ENCODE measurements at regions not wholly inside any gene's neighbourhood (a gene's known extent, or its start where the extent isn't known, plus 50 kb on each side); places are given as distances from the start of the nearest gene placed in this dataset.

- Histone ChIP-seq H3K4me1 (ENCODE audit: control extremely low read depth in 1 of 4, control insufficient read depth in 4 of 4, insufficient read depth in 4 of 4, low read length in 3 of 4) (no peaks in the 10 kb centered on the region), H3K27ac (ENCODE audit: insufficient read depth in 1 of 2, low read depth in 1 of 2, low read length in 2 of 2, poor library complexity in 1 of 2, severe bottlenecking in 2 of 2) (no peak overlapping the region), H3K27me3 (replicated peaks in 2 of 5; ENCODE audit: control insufficient read depth in 4 of 5, insufficient read depth in 5 of 5, low read length in 4 of 5) (peaks cover 0 to 3% (median 0%) of the 10 kb centered on the region in 5 experiments), H3K9me3 (ENCODE audit: control extremely low read depth in 1 of 5, control insufficient read depth in 4 of 5, insufficient read depth in 2 of 5, low read depth in 1 of 5, low read length in 4 of 5) (no peaks in the 10 kb centered on the region), H3K4me3 (ENCODE audit: control insufficient read depth in 1 of 7, extremely low read depth in 1 of 7, insufficient read depth in 4 of 7, low read depth in 2 of 7, low read length in 6 of 7) (no peak overlapping the region), H3K36me3 (ENCODE audit: control insufficient read depth in 4 of 4, insufficient read depth in 4 of 4, low read length in 3 of 4) (no peaks in the 10 kb centered on the region)
- no peak for DNase-seq
- 68% methylated on average over 6 of the region's 6 CpGs for WGBS (ENCODE audit: insufficient coverage)
- ChIA-PET CTCF (no interaction called here), POLR2A (no interaction called here)
Observed at GRCh38 chr18:61749031-61749430, 143.8 kb downstream of the RNF152 start.

GRCh38 chr18:61748004-61748403, 144.8 kb downstream of the RNF152 start:
- no peaks in the 10 kb centered on the region for H3K4me1 ChIP-seq (ENCODE audit: control extremely low read depth in 1 of 4, control insufficient read depth in 4 of 4, insufficient read depth in 4 of 4, low read length in 3 of 4)
- CTCF ChIA-PET, result no interaction called here
- H3K9me3 ChIP-seq (ENCODE audit: control extremely low read depth in 1 of 5, control insufficient read depth in 4 of 5, insufficient read depth in 2 of 5, low read depth in 1 of 5, low read length in 4 of 5), result no peaks in the 10 kb centered on the region
- no peak overlapping the region for H3K27ac ChIP-seq (ENCODE audit: insufficient read depth in 1 of 2, low read depth in 1 of 2, low read length in 2 of 2, poor library complexity in 1 of 2, severe bottlenecking in 2 of 2)
- H3K4me3 ChIP-seq (ENCODE audit: control insufficient read depth in 1 of 7, extremely low read depth in 1 of 7, insufficient read depth in 4 of 7, low read depth in 2 of 7, low read length in 6 of 7), result no peak overlapping the region
- 97% methylated on average over 10 of the region's 10 CpGs for WGBS (ENCODE audit: insufficient coverage)
- POLR2A ChIA-PET, result no interaction called here
- no peaks in the 10 kb centered on the region for H3K36me3 ChIP-seq (ENCODE audit: control insufficient read depth in 4 of 4, insufficient read depth in 4 of 4, low read length in 3 of 4)
- DNase-seq, result no peak
- peaks cover 0 to 3% (median 0%) of the 10 kb centered on the region in 5 experiments for H3K27me3 ChIP-seq (replicated peaks in 2 of 5; ENCODE audit: control insufficient read depth in 4 of 5, insufficient read depth in 5 of 5, low read length in 4 of 5)

- Histone ChIP-seq H3K9me3 (ENCODE audit: control extremely low read depth in 1 of 5, control insufficient read depth in 4 of 5, insufficient read depth in 2 of 5, low read depth in 1 of 5, low read length in 4 of 5) (no peaks in the 10 kb centered on the region), H3K4me3 (ENCODE audit: control insufficient read depth in 1 of 7, extremely low read depth in 1 of 7, insufficient read depth in 4 of 7, low read depth in 2 of 7, low read length in 6 of 7) (no peak overlapping the region), H3K27me3 (replicated peaks in 2 of 5; ENCODE audit: control insufficient read depth in 4 of 5, insufficient read depth in 5 of 5, low read length in 4 of 5) (peaks cover 0 to 3% (median 0%) of the 10 kb centered on the region in 5 experiments), H3K4me1 (ENCODE audit: control extremely low read depth in 1 of 4, control insufficient read depth in 4 of 4, insufficient read depth in 4 of 4, low read length in 3 of 4) (no peaks in the 10 kb centered on the region), H3K36me3 (ENCODE audit: control insufficient read depth in 4 of 4, insufficient read depth in 4 of 4, low read length in 3 of 4) (no peaks in the 10 kb centered on the region), H3K27ac (ENCODE audit: insufficient read depth in 1 of 2, low read depth in 1 of 2, low read length in 2 of 2, poor library complexity in 1 of 2, severe bottlenecking in 2 of 2) (no peak overlapping the region)
- ChIA-PET CTCF (no interaction called here), POLR2A (interaction anchor here (0.8 kb wide), 1 partner anchor 90 kb away, joined by 3 read pairs; no protein-coding TSS in a partner anchor)
- DNase-seq, result no peak
- WGBS (ENCODE audit: insufficient coverage), result 100% methylated on average over 2 of the region's 4 CpGs
Observed at GRCh38 chr18:61743775-61744531, 148.9 kb downstream of the RNF152 start.

- Histone ChIP-seq H3K4me3 (ENCODE audit: control insufficient read depth in 1 of 7, extremely low read depth in 1 of 7, insufficient read depth in 4 of 7, low read depth in 2 of 7, low read length in 6 of 7) (no peak overlapping the region), H3K27me3 (replicated peaks in 2 of 5; ENCODE audit: control insufficient read depth in 4 of 5, insufficient read depth in 5 of 5, low read length in 4 of 5) (no peaks in the 10 kb centered on the region), H3K36me3 (ENCODE audit: control insufficient read depth in 4 of 4, insufficient read depth in 4 of 4, low read length in 3 of 4) (no peaks in the 10 kb centered on the region), H3K4me1 (ENCODE audit: control extremely low read depth in 1 of 4, control insufficient read depth in 4 of 4, insufficient read depth in 4 of 4, low read length in 3 of 4) (no peaks in the 10 kb centered on the region), H3K9me3 (ENCODE audit: control extremely low read depth in 1 of 5, control insufficient read depth in 4 of 5, insufficient read depth in 2 of 5, low read depth in 1 of 5, low read length in 4 of 5) (no peaks in the 10 kb centered on the region), H3K27ac (ENCODE audit: insufficient read depth in 1 of 2, low read depth in 1 of 2, low read length in 2 of 2, poor library complexity in 1 of 2, severe bottlenecking in 2 of 2) (no peak overlapping the region)
- WGBS (ENCODE audit: insufficient coverage), result 96% methylated on average over 8 of the region's 8 CpGs
- POLR2A ChIA-PET, result no interaction called here
- DNase-seq, result no peak
- CTCF ChIA-PET, result no interaction called here
Observed at GRCh38 chr18:61742565-61743429, 150.0 kb downstream of the RNF152 start.

GRCh38 chr18:61741881-61742454, 150.8 kb downstream of the RNF152 start:
- DNase-seq, result no peak
- POLR2A ChIA-PET, result no interaction called here
- no peaks in the 10 kb centered on the region for H3K4me1 ChIP-seq (ENCODE audit: control extremely low read depth in 1 of 4, control insufficient read depth in 4 of 4, insufficient read depth in 4 of 4, low read length in 3 of 4)
- 71% methylated on average over 3 of the region's 6 CpGs for WGBS (ENCODE audit: insufficient coverage)
- no peaks in the 10 kb centered on the region for H3K36me3 ChIP-seq (ENCODE audit: control insufficient read depth in 4 of 4, insufficient read depth in 4 of 4, low read length in 3 of 4)
- H3K27ac ChIP-seq (ENCODE audit: insufficient read depth in 1 of 2, low read depth in 1 of 2, low read length in 2 of 2, poor library complexity in 1 of 2, severe bottlenecking in 2 of 2), result no peak overlapping the region
- CTCF ChIA-PET, result no interaction called here
- no peaks in the 10 kb centered on the region for H3K27me3 ChIP-seq (replicated peaks in 2 of 5; ENCODE audit: control insufficient read depth in 4 of 5, insufficient read depth in 5 of 5, low read length in 4 of 5)
- H3K9me3 ChIP-seq (ENCODE audit: control extremely low read depth in 1 of 5, control insufficient read depth in 4 of 5, insufficient read depth in 2 of 5, low read depth in 1 of 5, low read length in 4 of 5), result no peaks in the 10 kb centered on the region
- no peak overlapping the region for H3K4me3 ChIP-seq (ENCODE audit: control insufficient read depth in 1 of 7, extremely low read depth in 1 of 7, insufficient read depth in 4 of 7, low read depth in 2 of 7, low read length in 6 of 7)

- no peak overlapping the region for H3K27ac ChIP-seq (ENCODE audit: insufficient read depth in 1 of 2, low read depth in 1 of 2, low read length in 2 of 2, poor library complexity in 1 of 2, severe bottlenecking in 2 of 2)
- peaks cover 0 to 3% (median 0%) of the 10 kb centered on the region in 5 experiments for H3K27me3 ChIP-seq (replicated peaks in 2 of 5; ENCODE audit: control insufficient read depth in 4 of 5, insufficient read depth in 5 of 5, low read length in 4 of 5)
- POLR2A ChIA-PET, result no interaction called here
- CTCF ChIA-PET, result no interaction called here
- H3K4me1 ChIP-seq (ENCODE audit: control extremely low read depth in 1 of 4, control insufficient read depth in 4 of 4, insufficient read depth in 4 of 4, low read length in 3 of 4), result no peaks in the 10 kb centered on the region
- 100% methylated on average over 1 of the region's 3 CpGs for WGBS (ENCODE audit: insufficient coverage)
- peak; percentile 1 to 56 (median 48) for DNase-seq
- H3K9me3 ChIP-seq (ENCODE audit: control extremely low read depth in 1 of 5, control insufficient read depth in 4 of 5, insufficient read depth in 2 of 5, low read depth in 1 of 5, low read length in 4 of 5), result no peaks in the 10 kb centered on the region
- no peaks in the 10 kb centered on the region for H3K36me3 ChIP-seq (ENCODE audit: control insufficient read depth in 4 of 4, insufficient read depth in 4 of 4, low read length in 3 of 4)
- no peak overlapping the region for H3K4me3 ChIP-seq (ENCODE audit: control insufficient read depth in 1 of 7, extremely low read depth in 1 of 7, insufficient read depth in 4 of 7, low read depth in 2 of 7, low read length in 6 of 7)
Observed at GRCh38 chr18:61738488-61738887, 154.3 kb downstream of the RNF152 start.

GRCh38 chr18:61738042-61738441, 154.8 kb downstream of the RNF152 start:
- Histone ChIP-seq H3K4me3 (ENCODE audit: control insufficient read depth in 1 of 7, extremely low read depth in 1 of 7, insufficient read depth in 4 of 7, low read depth in 2 of 7, low read length in 6 of 7) (no peak overlapping the region), H3K9me3 (ENCODE audit: control extremely low read depth in 1 of 5, control insufficient read depth in 4 of 5, insufficient read depth in 2 of 5, low read depth in 1 of 5, low read length in 4 of 5) (no peaks in the 10 kb centered on the region), H3K27me3 (replicated peaks in 2 of 5; ENCODE audit: control insufficient read depth in 4 of 5, insufficient read depth in 5 of 5, low read length in 4 of 5) (peaks cover 0 to 3% (median 0%) of the 10 kb centered on the region in 5 experiments), H3K27ac (ENCODE audit: insufficient read depth in 1 of 2, low read depth in 1 of 2, low read length in 2 of 2, poor library complexity in 1 of 2, severe bottlenecking in 2 of 2) (no peak overlapping the region), H3K4me1 (ENCODE audit: control extremely low read depth in 1 of 4, control insufficient read depth in 4 of 4, insufficient read depth in 4 of 4, low read length in 3 of 4) (no peaks in the 10 kb centered on the region), H3K36me3 (ENCODE audit: control insufficient read depth in 4 of 4, insufficient read depth in 4 of 4, low read length in 3 of 4) (no peaks in the 10 kb centered on the region)
- CTCF ChIA-PET, result no interaction called here
- DNase-seq, result no peak
- POLR2A ChIA-PET, result no interaction called here
- 100% methylated on average over 1 of the region's 1 CpG for WGBS (ENCODE audit: insufficient coverage)
